Cardiac muscle cell (in vitro differentiated cells and primary cell): ENCODE measurements at regions not wholly inside any gene's neighbourhood (a gene's known extent, or its start where the extent isn't known, plus 50 kb on each side); places are given as distances from the start of the nearest gene placed in this dataset.
A peak's percentile ranks its signal among the peaks of the same experiment; 100 is the strongest.

Experiments
- DNase-seq, 2 donors: peaks; one replicate each; pipeline versions ENCODE4 v3.0.0 to v3.0.0-alpha.2; 2010 to 2017; ENCODE audit warnings: low read depth in 1 of 2, low spot score in 1 of 2
- H3K27ac ChIP-seq: fragments of 200-600 bp; sonication (generic); 2 replicates; pipeline ENCODE4 v1.5.1; 2016
- H3K27me3 ChIP-seq: fragments of 200-600 bp; sonication (generic); 2 replicates; pipeline ENCODE4 v1.6.0; 2016; ENCODE audit warnings: control low read depth
- H3K36me3 ChIP-seq: fragments of 200-600 bp; sonication (generic); 2 replicates; pipeline ENCODE4 v1.5.1; 2016; ENCODE audit warnings: control low read depth
- H3K4me1 ChIP-seq: fragments of 200-600 bp; sonication (generic); 2 replicates; pipeline ENCODE4 v1.8.1; 2017; ENCODE audit warnings: low read depth, mild to moderate bottlenecking, mixed run types
- H3K4me3 ChIP-seq: fragments of 200-600 bp; sonication (generic); 2 replicates; pipeline ENCODE4 v1.5.1; 2016; ENCODE audit warnings: mild to moderate bottlenecking
- H3K9me3 ChIP-seq: fragments of 200-600 bp; sonication (generic); 2 replicates; pipeline ENCODE4 v1.5.1; 2017; ENCODE audit warnings: low read depth, mild to moderate bottlenecking, control low read depth
- CTCF ChIP-seq: IDR thresholded peaks from 2 replicates; pipeline ENCODE4 v1.5.1; 2012; ENCODE audit warnings: low read depth, mild to moderate bottlenecking, low read length

- Histone ChIP-seq H3K4me1 (no peaks in the 10 kb centered on the region), H3K4me3 (no peak overlapping the region), H3K36me3 (no peaks in the 10 kb centered on the region), H3K27ac (no peak overlapping the region), H3K9me3 (no peaks in the 10 kb centered on the region), H3K27me3 (no peaks in the 10 kb centered on the region)
- DNase-seq, result peak in 1 of 2 donors; percentile 66
- no peak for TF ChIP-seq CTCF
Measured at GRCh38 chr5:67315082-67315989, 118.7 kb upstream of the CD180 start.

DNA sequence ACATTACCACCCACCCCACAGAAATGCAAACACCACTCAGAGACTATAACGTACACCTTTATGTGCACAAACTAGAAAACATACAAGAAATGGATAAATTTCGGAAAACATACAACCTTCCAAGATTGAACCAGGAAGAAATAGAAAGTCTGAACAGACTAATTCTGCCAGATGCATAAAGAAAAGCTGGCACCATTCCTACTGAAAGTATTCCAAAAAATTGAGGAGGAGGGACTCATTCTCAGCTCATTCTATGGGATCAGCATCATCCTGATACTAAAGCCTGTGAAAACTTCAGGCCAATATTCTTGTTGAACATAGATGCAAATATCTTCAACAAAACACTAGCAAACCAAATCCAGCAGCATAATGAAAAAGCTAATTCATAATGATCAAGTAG is 115.1 kb upstream of the CD180 start:
- H3K36me3 ChIP-seq, result no peaks in the 10 kb centered on the region
- no peaks in the 10 kb centered on the region for H3K9me3 ChIP-seq
- no peaks in the 10 kb centered on the region for H3K27me3 ChIP-seq
- no peak for TF ChIP-seq CTCF
- H3K27ac ChIP-seq, result no peak overlapping the region
- DNase-seq, result no peak
- no peaks in the 10 kb centered on the region for H3K4me1 ChIP-seq
- no peak overlapping the region for H3K4me3 ChIP-seq

- no peaks in the 10 kb centered on the region for H3K27me3 ChIP-seq
- no peaks in the 10 kb centered on the region for H3K9me3 ChIP-seq
- DNase-seq, result no peak
- no peaks in the 10 kb centered on the region for H3K4me1 ChIP-seq
- H3K4me3 ChIP-seq, result no peak overlapping the region
- no peak for TF ChIP-seq CTCF
- no peak overlapping the region for H3K27ac ChIP-seq
- H3K36me3 ChIP-seq, result no peaks in the 10 kb centered on the region
Measured at GRCh38 chr5:67311208-67311607, 114.6 kb upstream of the CD180 start.

DNA sequence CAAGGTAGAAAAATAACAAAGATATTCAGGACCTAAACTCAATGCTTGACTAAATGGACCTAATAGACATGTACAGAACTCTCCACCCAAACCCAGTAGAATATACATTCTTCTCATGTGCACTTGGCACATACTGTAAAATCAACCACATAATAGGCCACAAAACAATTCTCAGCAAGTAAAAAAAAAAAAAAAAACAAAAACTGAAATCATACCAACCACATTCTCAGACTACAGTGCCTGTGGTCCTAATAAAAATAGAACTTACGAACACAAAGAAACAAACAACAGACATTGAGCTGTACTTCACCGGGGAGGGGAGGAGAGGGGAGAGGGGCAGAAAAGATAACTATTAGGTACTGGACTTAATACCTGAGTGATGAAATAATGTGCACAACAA is 114.1 kb upstream of the CD180 start:
- H3K9me3 ChIP-seq, result no peaks in the 10 kb centered on the region
- H3K4me1 ChIP-seq, result no peaks in the 10 kb centered on the region
- H3K27ac ChIP-seq, result no peak overlapping the region
- no peak overlapping the region for H3K4me3 ChIP-seq
- DNase-seq, result no peak
- no peak for TF ChIP-seq CTCF
- no peaks in the 10 kb centered on the region for H3K36me3 ChIP-seq
- no peaks in the 10 kb centered on the region for H3K27me3 ChIP-seq

- no peaks in the 10 kb centered on the region for H3K27me3 ChIP-seq
- TF ChIP-seq CTCF, result no peak
- H3K36me3 ChIP-seq, result no peaks in the 10 kb centered on the region
- no peak overlapping the region for H3K27ac ChIP-seq
- H3K4me1 ChIP-seq, result no peaks in the 10 kb centered on the region
- H3K4me3 ChIP-seq, result no peak overlapping the region
- no peak for DNase-seq
- H3K9me3 ChIP-seq, result no peaks in the 10 kb centered on the region
Measured at GRCh38 chr5:67310169-67310568, 113.6 kb upstream of the CD180 start.
